GM08714 (cell line): ENCODE measurements at regions not wholly inside any gene's neighbourhood (a gene's known extent, or its start where the extent isn't known, plus 50 kb on each side); places are given as distances from the start of the nearest gene placed in this dataset.
"Not testable (repeated sequence)": the region's sequence is repeated elsewhere in the genome, so short reads cannot be mapped to it uniquely, and the experiment has no call there.

Experiments
- H3K4me3 ChIP-seq: fragments of 200-500 bp; sonication (Bioruptor generic); 2 replicates; pipeline ENCODE4 v1.5.1; 2014; ENCODE audit warnings: mild to moderate bottlenecking, low read length, inconsistent platforms
- ZNF274 ChIP-seq: IDR thresholded peaks from 2 replicates; pipeline ENCODE4 v1.6.1; 2012; ENCODE audit warnings: mild to moderate bottlenecking, low read depth, low read length

GRCh38 chr12:31818623-31819268, 89.9 kb upstream of the AMN1 start:
- H3K4me3 ChIP-seq: no peak overlapping the region
- no peak for TF ChIP-seq ZNF274

DNA sequence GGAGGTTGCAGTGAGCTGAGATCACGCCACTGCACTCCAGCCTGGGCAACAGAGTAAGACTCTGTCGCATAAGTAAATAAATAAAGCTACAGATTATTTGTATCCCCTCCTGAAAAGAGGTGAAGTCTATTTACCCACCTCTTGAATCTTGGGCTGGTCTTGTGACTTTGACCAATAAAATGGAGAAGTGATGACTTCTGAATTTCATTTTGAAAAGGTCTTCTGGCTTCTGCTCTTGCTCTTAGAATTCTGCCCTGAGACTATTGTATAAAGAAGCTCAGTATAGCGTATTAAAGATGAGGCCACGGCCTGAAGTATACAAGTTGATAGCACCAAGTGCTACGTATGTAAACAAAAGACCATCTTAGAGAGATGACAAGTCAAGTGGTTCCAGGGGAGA, 88.3 kb upstream of the AMN1 start:
- no peak overlapping the region for H3K4me3 ChIP-seq
- TF ChIP-seq ZNF274: no peak

GRCh38 chr12:31815096-31815495, 86.3 kb upstream of the AMN1 start:
- no peak for TF ChIP-seq ZNF274
- no peak overlapping the region for H3K4me3 ChIP-seq

GRCh38 chr12:31813305-31813704, 84.5 kb upstream of the AMN1 start:
- no peak for TF ChIP-seq ZNF274
- no peak overlapping the region for H3K4me3 ChIP-seq

DNA sequence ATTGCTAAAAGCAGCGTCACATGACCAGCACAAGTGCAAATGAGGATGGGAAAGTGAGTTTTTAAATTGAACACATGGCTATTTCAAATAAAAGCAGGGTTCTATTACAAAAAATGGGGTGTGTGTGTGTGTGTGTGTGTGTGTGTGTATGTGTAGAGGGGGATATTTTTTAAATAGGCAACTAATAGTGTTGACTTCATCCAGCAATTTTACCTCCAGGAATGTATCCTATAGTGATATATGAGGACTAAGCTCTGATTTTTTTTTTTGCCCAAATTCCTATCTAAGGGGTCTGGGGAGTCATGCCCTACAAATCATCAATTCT, 78.9 kb upstream of the AMN1 start:
- H3K4me3 ChIP-seq: no peak overlapping the region
- no peak for TF ChIP-seq ZNF274

- H3K4me3 ChIP-seq: not testable (repeated sequence)
Measured at GRCh38 chr12:31807081-31807772, 78.4 kb upstream of the AMN1 start.

- not testable (repeated sequence) for H3K4me3 ChIP-seq
Measured at GRCh38 chr12:31805681-31806080, 76.9 kb upstream of the AMN1 start.

DNA sequence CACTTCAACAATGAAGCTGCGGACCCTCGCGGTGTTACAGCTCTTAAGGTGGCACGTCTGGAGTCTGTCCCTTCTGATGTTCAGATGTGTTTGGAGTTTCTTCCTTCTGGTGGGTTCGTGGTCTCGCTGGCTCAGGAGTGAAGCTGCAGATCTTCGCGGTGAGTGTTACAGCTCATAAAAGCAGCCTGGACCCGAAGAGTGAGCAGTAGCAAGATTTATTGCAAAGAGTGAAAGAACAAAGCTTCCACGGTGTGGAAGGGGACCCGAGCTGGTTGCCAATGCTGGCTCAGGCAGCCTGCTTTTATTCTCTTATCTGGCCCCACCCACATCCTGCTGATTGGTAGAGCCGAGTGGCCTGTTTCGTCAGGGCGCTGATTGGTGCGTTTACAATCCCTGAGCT, 75.9 kb upstream of the AMN1 start:
- H3K4me3 ChIP-seq: not testable (repeated sequence)

DNA sequence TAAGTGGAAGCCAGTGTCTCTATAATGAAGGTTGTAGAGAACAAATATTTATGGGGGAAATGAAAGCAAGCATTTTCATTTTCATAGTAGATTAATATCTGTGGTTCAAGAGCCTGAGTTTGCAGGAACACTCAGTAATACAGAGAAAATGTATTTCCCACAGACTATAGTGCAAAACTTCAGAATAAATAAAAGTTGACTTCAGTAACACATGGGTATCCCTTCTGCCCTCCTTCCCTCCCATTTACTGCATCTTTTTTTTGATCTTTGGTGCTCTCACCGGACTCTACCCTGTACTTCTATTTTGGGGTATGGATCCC, 75.3 kb upstream of the AMN1 start:
- no peak for TF ChIP-seq ZNF274
- H3K4me3 ChIP-seq: no peak overlapping the region

DNA sequence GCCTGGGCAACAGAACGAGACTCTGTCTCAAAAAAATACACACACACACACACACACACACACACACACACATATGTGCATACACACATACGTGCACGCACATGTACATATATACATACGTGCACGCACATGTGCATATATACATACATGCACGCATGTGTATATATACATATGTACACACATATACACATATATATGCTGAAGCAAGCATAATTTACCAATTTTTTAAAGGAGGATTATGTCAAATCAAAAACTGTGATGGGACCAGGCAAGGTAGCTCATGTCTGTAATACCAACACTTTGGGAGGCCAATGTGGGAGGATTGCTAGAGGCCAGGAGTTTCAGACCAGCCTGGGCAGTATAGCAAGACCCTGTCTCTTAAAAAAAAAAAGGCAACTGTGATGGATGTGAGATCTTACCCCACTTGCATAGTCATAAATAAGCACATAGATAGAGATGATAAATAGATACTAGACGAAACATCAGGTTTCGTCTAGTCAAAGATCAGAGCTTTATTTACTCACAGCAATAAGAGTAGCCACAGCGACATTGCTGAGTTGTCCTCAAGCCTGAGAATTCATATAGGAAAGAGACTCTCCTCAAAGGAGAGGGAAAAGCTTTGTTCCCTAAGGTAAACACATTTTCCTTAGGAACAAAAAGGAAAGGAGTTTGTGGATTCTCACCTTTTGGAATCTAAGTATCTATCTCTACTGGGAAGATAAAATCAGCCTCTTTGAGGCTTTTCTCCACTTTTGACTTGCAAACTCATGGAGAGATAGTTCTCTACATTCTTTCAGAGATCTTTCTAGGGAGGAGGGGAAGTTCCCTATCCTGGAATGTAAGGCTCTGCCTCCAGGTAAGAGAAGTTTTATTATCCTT, 74.7 kb upstream of the AMN1 start:
- no peak for TF ChIP-seq ZNF274
- H3K4me3 ChIP-seq: no peak overlapping the region

DNA sequence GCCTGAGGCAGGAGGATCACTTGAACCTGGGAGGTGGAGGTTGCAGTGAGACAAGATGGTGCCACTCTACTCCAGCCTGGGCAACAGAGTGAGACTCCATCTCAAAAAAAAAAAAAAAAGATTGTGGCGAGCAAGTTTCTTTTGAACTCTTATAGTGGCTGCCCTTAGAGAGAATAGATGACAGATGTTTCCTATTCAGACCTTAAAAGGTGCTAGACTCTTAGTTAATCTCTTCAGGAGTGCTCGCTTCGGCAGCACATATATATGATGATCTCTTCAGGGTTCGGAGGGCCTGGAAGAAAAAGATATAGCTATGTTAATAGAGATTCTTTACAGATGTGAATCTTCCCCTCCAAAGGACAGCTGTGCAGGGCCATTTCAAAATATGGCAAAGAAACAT, 73.1 kb upstream of the AMN1 start:
- H3K4me3 ChIP-seq: no peak overlapping the region
- TF ChIP-seq ZNF274: no peak

DNA sequence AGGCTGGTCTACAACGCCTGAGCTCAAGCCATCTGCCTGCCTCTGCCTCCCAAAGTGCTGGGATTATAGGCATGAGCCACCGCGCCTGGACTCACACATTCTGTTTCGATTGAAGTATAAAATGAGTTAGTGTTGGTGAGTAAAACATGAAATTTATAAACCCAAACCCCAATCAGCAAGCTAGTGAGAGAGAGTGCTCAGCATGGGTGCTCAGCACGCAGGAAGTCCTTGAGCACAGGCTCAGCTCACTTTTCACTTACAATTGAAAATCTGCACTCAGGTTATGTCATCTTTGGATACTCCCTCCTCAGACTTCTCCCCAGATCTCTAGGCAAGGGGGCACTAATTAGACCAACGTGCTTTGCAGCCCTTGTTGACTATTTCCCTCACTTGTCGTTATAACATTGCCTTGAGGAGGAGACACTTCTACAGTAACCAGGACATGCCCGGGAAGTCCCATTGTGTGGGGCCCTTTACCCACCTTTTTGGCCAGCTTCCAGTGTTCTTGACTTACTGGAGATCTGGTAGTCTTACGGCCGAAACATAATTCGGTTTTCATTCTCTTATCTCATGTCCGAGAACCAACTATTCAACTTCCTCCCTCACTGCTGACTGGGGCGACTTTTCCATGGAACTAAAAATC, 68.5 kb upstream of the AMN1 start:
- H3K4me3 ChIP-seq: no peak overlapping the region
- TF ChIP-seq ZNF274: no peak

DNA sequence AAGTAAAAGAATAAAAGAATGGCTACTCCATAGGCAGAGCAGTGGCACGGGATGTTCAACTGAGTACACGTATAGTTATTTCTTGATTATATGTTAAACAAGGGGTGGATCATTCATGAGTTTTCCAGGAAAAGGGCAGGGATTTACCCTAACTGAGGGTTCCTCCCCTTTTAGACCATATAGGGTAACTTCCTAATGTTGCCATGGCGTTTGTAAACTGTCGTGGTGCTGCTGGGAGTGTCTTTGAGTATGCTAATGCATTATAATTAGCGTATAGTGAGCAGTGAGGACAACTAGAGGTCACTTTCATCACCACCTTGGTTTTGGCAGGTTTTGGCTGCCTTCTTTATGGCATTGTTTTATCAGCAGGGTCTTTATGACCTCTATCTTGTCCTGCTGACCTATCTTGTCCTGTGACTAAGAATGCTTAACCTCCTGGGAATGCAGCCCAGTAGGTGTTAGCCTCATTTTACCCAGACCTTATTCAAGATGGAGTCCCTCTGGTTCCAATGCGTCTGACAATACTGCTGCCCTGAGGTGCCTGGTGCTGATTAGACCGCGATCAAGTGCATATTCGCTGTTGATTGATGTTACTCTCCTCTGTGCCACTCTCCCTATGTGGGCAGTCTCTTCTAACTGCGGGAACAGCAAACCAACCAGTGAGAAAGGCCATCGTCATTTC, 67.6 kb upstream of the AMN1 start:
- H3K4me3 ChIP-seq: no peak overlapping the region
- no peak for TF ChIP-seq ZNF274

DNA sequence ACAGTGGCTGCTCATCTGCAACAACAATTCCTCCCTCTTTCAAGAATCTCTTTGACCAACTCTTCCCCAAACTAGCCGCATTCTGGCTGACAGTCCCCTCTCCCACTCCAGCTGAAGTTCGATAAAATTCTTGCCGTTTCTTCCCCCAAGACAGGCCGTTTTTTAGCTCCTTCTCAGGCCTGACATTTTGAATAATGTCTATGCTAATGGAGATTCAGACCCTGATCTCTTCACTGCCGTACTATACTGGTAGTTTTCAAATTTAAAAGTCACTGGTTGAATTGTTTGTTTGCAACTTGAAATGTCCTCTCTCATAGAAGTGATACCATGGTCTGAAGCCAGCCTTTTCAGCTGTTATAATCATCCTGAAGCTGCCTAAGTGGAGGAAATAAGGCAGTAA, 65.9 kb upstream of the AMN1 start:
- no peak overlapping the region for H3K4me3 ChIP-seq
- no peak for TF ChIP-seq ZNF274

GRCh38 chr12:31791265-31791664, 62.4 kb upstream of the AMN1 start:
- H3K4me3 ChIP-seq: not testable (repeated sequence)
